ENCODE measurements at regions not wholly inside any gene's neighbourhood (a gene's known extent, or its start where the extent isn't known, plus 50 kb on each side); places are given as distances from the start of the nearest gene placed in this dataset.

- no peak for TF ChIP-seq SPI1 (IDR thresholded peaks at IDR 0.05; ENCODE audit: borderline replicate concordance, low read depth, low read length)
Measured at GRCh38 chr2:239693330-239693729, 292.5 kb upstream of the HDAC4 start (continued).

- H3K79me2 ChIP-seq (ENCODE audit: control insufficient read depth, insufficient read depth, low read length): no peaks in the 10 kb centered on the region
- ATAC-seq (no peak), DNase-seq (ENCODE audit: extremely low read depth in 1 of 4, low spot score in 3 of 4) (no peak), FAIRE-seq (no peak)
- intact Hi-C loops (cut with micrococcal nuclease): no loop called here
- H3K27me3 ChIP-seq (ENCODE audit: control insufficient read depth in 2 of 2, insufficient read depth in 2 of 2, low read length in 2 of 2): peaks cover 2 to 42% of the 10 kb centered on the region in 2 experiments; a peak in 2 of 5 replicates
- H3K36me3 ChIP-seq (ENCODE audit: control insufficient read depth, insufficient read depth, low read length): no peaks in the 10 kb centered on the region
- H3K9me3 ChIP-seq (replicated peaks; ENCODE audit: control insufficient read depth, insufficient read depth, low read depth, low read length): no peaks in the 10 kb centered on the region
- no peak overlapping the region for H3K4me3 ChIP-seq
- no TSS peak for BruUV-seq (replicated peaks)
- H4K20me1 ChIP-seq (replicated peaks; ENCODE audit: control insufficient read depth, insufficient read depth, low read length): no peaks in the 10 kb centered on the region
- ChIA-PET CTCF (ENCODE audit: low intra/inter-chr PET ratio) (no interaction called here), POLR2A (interaction anchor here (0.6 kb wide), 1 partner anchor 267 kb away, joined by 3 read pairs; no protein-coding TSS in a partner anchor)
- no peak overlapping the region for H3K4me2 ChIP-seq (ENCODE audit: insufficient read depth, low read length)
- H3K4me1 ChIP-seq (replicated peaks in 1 of 2; ENCODE audit: control insufficient read depth in 2 of 2, insufficient read depth in 2 of 2, low read length in 2 of 2): peaks cover 0 to 11% of the 10 kb centered on the region in 2 experiments; a peak in 2 of 5 replicates
- H3K9me1 ChIP-seq (ENCODE audit: control insufficient read depth, insufficient read depth, low read length): no peaks in the 10 kb centered on the region
- WGBS (ENCODE audit: insufficient coverage, low coverage, missing lambda C conversion rate): 16% methylated on average over 7 of the region's 7 CpGs
- no peak overlapping the region for H3K27ac ChIP-seq (ENCODE audit: extremely low read depth, low read depth, low read length)
- H2AFZ ChIP-seq (ENCODE audit: low read depth, low read length): no peak overlapping the region
- no peak for TF ChIP-seq MAFF (IDR thresholded peaks at IDR 0.05; ENCODE audit: low read length)
- TF ChIP-seq ZNF253 (CRISPR knock-in tag; conservative IDR thresholded peaks at IDR 0.05): no peak
- TF ChIP-seq ZNF318 (IDR thresholded peaks at IDR 0.05; ENCODE audit: borderline replicate concordance in 1 of 2, low read depth in 1 of 2): no peak
- no peak for TF ChIP-seq NEUROD1 (IDR thresholded peaks at IDR 0.05; ENCODE audit: borderline replicate concordance, low read depth, low read length, partially characterized antibody)
- TF ChIP-seq CREBBP (IDR thresholded peaks at IDR 0.05; ENCODE audit: low read depth, low read length): no peak
- no peak for TF ChIP-seq ELF4 (CRISPR knock-in tag; IDR thresholded peaks at IDR 0.05)
- no peak for TF ChIP-seq ARID1B (IDR thresholded peaks at IDR 0.05)
- TF ChIP-seq CAMTA2 (CRISPR knock-in tag; conservative IDR thresholded peaks at IDR 0.05): no peak
- TF ChIP-seq CSDE1 (IDR thresholded peaks at IDR 0.05): no peak
- TF ChIP-seq SNRNP70 (optimal IDR thresholded peaks at IDR 0.05; ENCODE audit: low read depth, low read length): no peak
- no peak for TF ChIP-seq ZNF347 (CRISPR knock-in tag; IDR thresholded peaks at IDR 0.05; ENCODE audit: low read depth)
- TF ChIP-seq, protein P1, sequence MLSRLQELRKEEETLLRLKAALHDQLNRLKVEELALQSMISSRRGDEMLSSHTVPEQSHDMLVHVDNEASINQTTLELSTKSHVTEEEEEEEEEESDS (CRISPR knock-in tag; IDR thresholded peaks at IDR 0.05): no peak
- no peak for TF ChIP-seq ELF2 (CRISPR knock-in tag; IDR thresholded peaks at IDR 0.05)
- no peak overlapping the region for H3K9ac ChIP-seq (ENCODE audit: insufficient read depth in 1 of 2, low read depth in 2 of 2, low read length in 2 of 2)
- in situ Hi-C loops (cut with MboI): no loop called here
Measured at GRCh38 chr2:239692919-239693318, 292.1 kb upstream of the HDAC4 start.
